COLO668 (cell line): ENCODE measurements at regions not wholly inside any gene's neighbourhood (a gene's known extent, or its start where the extent isn't known, plus 50 kb on each side); places are given as distances from the start of the nearest gene placed in this dataset.

Experiments
- DNase-seq: peaks from one replicate; lab custom pipeline; 2025; ENCODE audit not compliant: unreplicated experiment; lab: John Stamatoyannopoulos, UW

- no peak for DNase-seq
These were observed 358.4 kb downstream of the CTTN start for GRCh38 chr11:70756756-70757155.

GRCh38 chr11:70757241-70757640 is 358.9 kb downstream of the CTTN start:
- DNase-seq: no peak

- DNase-seq: no peak
These were observed 359.9 kb downstream of the CTTN start for GRCh38 chr11:70758206-70758605.

GRCh38 chr11:70759846-70760245 is 361.5 kb downstream of the CTTN start:
- no peak for DNase-seq

DNA sequence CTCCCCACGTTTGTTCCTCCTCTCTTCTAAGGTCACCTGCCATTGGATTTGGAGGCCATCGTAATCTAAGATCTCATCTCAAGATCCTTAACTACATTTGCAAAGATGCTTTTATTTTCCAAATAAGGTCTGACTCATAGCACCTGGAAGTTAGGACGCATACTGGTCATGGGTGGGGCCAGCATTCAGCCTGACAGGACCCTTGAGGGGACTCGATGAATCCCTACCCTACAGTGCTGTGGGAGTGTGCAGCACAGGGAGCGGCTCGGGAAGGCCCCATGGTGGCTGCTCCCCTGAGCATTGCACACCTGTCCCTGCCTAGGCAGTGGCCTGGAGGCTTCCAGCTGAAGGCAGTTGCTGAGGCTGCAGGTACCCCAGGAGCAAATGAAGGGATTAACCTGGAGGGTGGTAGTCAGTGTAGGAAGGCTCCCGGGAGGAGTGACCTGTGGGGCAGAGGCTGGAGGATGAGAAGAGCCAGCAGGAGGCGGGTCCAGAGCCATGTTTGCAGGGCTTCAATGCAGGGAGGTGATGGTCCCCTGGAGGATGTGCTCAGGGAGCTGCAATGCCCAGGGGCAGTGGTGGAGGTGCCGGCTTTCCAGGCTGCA is 362.2 kb downstream of the CTTN start:
- DNase-seq: no peak

GRCh38 chr11:70761094-70761907 is 363.0 kb downstream of the CTTN start:
- DNase-seq: no peak

GRCh38 chr11:70761908-70762337 is 363.6 kb downstream of the CTTN start:
- DNase-seq: no peak

GRCh38 chr11:70762810-70763209 is 364.5 kb downstream of the CTTN start:
- DNase-seq: no peak

DNA sequence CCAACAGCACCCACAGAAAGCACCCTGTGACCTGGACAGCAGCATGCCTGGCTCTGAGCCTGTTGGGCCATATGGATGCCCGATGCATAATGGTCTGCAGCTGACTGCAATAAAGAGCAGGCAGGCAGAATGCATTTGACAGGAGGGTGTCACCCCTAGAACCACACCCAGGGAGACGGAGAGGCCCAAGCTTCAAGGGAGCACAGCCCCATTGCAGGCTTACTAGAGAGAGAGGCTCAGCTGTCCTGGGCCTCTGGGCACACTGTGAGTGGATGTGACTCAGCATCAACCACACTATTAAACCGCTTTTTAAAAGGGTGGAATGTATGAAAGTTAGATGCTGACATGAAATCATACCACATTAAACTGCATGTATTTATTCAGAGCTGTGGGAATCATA is 365.3 kb downstream of the CTTN start:
- DNase-seq: no peak

DNA sequence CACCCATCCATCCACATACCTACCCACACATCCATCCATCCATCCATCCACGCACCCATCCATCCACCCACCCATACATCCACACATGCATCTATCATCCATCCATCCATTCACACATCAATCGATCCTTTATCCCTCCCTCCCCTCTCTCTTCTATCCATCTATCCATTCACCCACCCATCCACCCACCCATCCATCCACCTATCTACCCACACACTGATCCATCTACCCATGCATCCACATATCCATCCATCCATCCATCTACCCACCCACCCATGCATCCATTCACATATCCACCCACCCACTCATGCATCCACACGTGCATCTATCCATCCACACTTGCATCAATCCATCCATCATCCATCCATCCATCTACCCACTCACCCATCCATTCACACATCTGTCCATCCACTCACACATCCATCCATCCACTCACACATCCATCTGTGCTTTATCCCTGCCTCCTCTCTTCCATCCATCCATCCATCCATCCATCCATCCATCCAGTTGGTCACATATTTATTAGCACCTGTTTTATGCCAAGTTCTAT is 366.1 kb downstream of the CTTN start:
- no peak for DNase-seq

DNA sequence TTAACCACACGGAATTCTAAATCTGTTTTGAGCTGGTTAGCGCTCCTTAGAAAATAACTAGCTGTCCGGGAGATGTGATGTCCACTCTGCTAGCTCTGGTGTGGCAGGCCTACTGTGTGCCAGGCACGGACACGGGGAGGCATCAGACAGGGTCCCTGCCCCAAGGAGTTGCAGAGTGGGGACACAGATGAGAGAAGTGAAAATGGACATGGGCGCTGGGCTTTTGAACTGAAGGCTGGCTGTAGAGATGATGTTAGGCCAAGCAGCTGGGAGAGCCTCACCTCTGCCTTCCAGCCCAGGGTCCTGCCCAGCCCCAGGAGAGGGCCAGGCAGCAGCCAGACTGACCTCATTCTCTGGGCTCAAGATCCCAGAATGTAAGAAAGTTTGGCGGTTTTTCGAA is 368.6 kb downstream of the CTTN start:
- no peak for DNase-seq

- no peak for DNase-seq
These were observed 370.2 kb downstream of the CTTN start for GRCh38 chr11:70768346-70769095.

GRCh38 chr11:70769106-70769505 is 370.8 kb downstream of the CTTN start:
- DNase-seq: no peak

GRCh38 chr11:70769521-70769920 is 371.2 kb downstream of the CTTN start:
- DNase-seq: no peak

GRCh38 chr11:70771099-70771885 is 373.0 kb downstream of the CTTN start:
- DNase-seq: no peak

GRCh38 chr11:70772950-70773349 is 374.6 kb downstream of the CTTN start:
- no peak for DNase-seq

DNA sequence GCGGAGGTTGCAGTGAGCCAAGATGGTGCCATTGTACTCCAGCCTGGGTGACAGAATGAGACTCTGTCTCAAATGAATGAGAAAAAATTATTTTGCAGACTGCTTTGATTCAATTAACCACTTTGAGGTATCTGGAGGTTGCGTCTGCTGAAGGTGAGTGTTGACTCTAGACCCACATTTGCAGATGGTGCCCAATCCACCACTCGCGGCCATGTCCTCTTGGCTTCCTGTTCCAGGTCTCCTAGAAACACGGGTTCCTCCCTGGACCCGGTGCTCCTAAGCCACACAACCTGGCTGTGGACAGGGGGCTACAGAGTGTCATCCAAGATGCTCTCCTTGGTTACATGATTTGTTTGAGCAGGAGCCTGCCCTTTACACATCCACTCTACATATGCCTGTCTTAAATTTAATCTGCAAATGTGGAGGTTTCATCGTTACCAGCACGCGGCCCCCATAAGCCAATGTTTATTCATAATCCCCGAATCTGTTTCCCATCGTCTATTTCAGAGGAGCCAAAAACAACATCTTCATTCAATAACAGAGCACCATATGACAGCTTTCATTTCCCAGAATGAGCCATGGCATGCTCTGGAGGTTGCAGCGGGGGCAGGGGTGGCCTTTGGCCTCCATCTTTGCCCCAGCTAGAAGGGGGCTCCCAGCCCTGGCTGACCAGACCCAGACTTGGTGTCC is 377.2 kb downstream of the CTTN start:
- no peak for DNase-seq

- no peak for DNase-seq
These were observed 378.7 kb downstream of the CTTN start for GRCh38 chr11:70776914-70777532.

DNA sequence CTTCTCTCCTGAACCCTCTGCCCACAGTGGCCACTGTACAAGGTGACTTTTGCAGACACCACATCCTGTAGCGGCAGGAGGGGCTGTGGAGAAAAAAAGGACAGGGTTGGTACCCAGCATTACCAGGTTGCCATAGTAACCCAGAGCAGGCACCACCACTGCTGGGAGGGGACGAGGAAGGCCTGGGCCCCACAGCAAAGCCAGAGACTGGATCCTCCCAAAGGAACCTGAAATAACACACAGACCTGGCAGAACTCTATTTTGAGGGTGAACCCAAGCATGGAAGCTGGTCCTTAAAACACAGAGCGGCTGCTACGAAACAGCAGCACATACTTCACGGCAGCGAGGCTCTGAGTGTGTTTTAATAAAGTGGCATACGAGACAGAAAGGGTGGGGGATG is 380.6 kb downstream of the CTTN start:
- no peak for DNase-seq
